Glutamatergic neuron (in vitro differentiated cells): ENCODE measurements at regions not wholly inside any gene's neighbourhood (a gene's known extent, or its start where the extent isn't known, plus 50 kb on each side); places are given as distances from the start of the nearest gene placed in this dataset.

Experiments
- DNase-seq: peaks from one replicate; pipeline ENCODE4 v3.0.0; 2022
- H3K27ac Mint-ChIP-seq: one replicate; pipeline ENCODE4 v1.8.0; 2020; ENCODE audit warnings: mild to moderate bottlenecking, mixed read lengths, inconsistent platforms; ENCODE audit not compliant: unreplicated experiment
- H3K27me3 Mint-ChIP-seq: one replicate; pipeline ENCODE4 v1.8.0; 2020; ENCODE audit warnings: mild to moderate bottlenecking, moderate library complexity, mixed read lengths, inconsistent platforms; ENCODE audit not compliant: unreplicated experiment
- H3K36me3 Mint-ChIP-seq: one replicate; pipeline ENCODE4 v1.8.0; 2020; ENCODE audit warnings: mild to moderate bottlenecking, mixed read lengths, inconsistent platforms; ENCODE audit not compliant: unreplicated experiment
- H3K4me1 Mint-ChIP-seq: one replicate; pipeline ENCODE4 v1.8.0; 2020; ENCODE audit warnings: mild to moderate bottlenecking, low read depth, mixed read lengths, inconsistent platforms; ENCODE audit not compliant: unreplicated experiment
- H3K4me3 Mint-ChIP-seq: one replicate; pipeline ENCODE4 v1.8.0; 2020; ENCODE audit warnings: mild to moderate bottlenecking, mixed read lengths, inconsistent platforms; ENCODE audit not compliant: unreplicated experiment
- H3K9me3 Mint-ChIP-seq: one replicate; pipeline ENCODE4 v1.8.0; 2020; ENCODE audit warnings: mild to moderate bottlenecking, moderate library complexity, mixed read lengths, inconsistent platforms; ENCODE audit not compliant: unreplicated experiment
- TF ChIP-seq, protein P1 (sequence below): fragments of 200-600 bp; sonication (generic); IDR thresholded peaks from one replicate; pipeline ENCODE4 v1.5.0; 2021; ENCODE audit not compliant: partially characterized antibody, unreplicated experiment

DNA sequence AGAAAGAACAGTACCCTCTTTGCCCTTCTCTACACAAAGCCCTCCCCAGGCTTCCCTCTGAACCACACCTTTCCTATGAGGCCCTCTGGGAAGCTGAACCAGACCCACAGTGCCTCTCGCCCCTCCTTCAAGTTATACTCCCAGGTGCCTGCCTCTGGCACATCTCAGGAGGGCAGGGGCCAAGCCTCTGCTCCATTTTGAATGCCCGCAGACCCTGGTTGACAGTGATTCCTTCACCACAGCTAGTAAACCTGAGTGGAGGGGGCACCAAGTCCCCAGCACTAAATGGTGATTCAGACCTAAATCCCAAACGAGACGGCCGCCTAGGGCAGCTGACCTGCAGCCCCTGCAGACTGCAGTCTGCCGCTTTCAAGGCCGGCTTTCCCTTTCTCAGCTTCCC lies 230.5 kb upstream of the ZNF32 start:
- DNase-seq = no peak
- peaks cover 6% of the 10 kb centered on the region for H3K36me3 Mint-ChIP-seq
- H3K4me3 Mint-ChIP-seq = no peak overlapping the region
- TF ChIP-seq, protein P1, sequence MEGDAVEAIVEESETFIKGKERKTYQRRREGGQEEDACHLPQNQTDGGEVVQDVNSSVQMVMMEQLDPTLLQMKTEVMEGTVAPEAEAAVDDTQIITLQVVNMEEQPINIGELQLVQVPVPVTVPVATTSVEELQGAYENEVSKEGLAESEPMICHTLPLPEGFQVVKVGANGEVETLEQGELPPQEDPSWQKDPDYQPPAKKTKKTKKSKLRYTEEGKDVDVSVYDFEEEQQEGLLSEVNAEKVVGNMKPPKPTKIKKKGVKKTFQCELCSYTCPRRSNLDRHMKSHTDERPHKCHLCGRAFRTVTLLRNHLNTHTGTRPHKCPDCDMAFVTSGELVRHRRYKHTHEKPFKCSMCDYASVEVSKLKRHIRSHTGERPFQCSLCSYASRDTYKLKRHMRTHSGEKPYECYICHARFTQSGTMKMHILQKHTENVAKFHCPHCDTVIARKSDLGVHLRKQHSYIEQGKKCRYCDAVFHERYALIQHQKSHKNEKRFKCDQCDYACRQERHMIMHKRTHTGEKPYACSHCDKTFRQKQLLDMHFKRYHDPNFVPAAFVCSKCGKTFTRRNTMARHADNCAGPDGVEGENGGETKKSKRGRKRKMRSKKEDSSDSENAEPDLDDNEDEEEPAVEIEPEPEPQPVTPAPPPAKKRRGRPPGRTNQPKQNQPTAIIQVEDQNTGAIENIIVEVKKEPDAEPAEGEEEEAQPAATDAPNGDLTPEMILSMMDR = no peak
- H3K9me3 Mint-ChIP-seq = no peaks in the 10 kb centered on the region
- no peaks in the 10 kb centered on the region for H3K27me3 Mint-ChIP-seq
- H3K27ac Mint-ChIP-seq = no peak overlapping the region
- peaks cover 16% of the 10 kb centered on the region for H3K4me1 Mint-ChIP-seq

DNA sequence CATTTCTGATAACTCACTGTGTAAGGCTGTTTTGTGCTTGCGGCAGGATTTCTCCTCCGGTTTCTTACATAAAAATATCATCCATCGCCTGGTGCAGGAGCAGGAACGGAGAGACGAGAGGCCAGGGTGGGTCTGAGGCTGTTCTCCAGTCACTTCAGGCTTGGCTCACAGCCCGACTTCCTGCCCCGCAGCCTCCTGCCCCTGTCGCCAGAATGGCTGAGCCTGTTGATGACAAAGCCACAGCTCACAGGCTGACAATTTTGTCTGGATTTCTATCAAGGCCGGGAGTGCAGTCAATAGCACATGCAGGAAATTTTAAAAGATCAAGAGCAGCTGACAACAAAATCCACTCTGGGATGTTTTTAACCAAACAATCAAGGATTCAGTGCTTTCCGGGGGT lies 229.7 kb upstream of the ZNF32 start:
- peaks cover 6% of the 10 kb centered on the region for H3K36me3 Mint-ChIP-seq
- H3K9me3 Mint-ChIP-seq = no peaks in the 10 kb centered on the region
- TF ChIP-seq, protein P1 = no peak
- no peak for DNase-seq
- H3K4me1 Mint-ChIP-seq = peaks cover 16% of the 10 kb centered on the region
- no peak overlapping the region for H3K27ac Mint-ChIP-seq
- no peak overlapping the region for H3K4me3 Mint-ChIP-seq
- H3K27me3 Mint-ChIP-seq = no peaks in the 10 kb centered on the region

DNA sequence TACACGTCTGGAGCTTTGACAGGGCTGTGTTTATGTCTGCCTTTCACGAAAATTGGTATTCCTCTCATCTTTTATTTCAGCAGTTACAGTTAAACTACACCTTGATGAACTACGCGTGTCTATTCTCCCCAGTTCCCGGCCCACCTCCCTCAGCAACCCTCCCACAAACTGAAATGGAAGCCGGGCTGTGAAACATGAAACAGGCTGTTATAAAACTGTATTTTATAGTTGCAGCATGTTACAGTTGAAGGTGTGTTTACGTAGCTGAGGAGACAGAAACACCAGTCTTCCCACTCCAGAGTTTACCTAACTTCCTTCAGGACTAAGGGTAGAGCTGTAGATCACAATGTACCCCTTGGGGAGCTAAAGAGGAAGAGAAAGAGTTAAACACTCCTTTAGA lies 228.3 kb upstream of the ZNF32 start:
- Mint-ChIP-seq H3K9me3 (no peaks in the 10 kb centered on the region), H3K27me3 (no peaks in the 10 kb centered on the region), H3K36me3 (peaks cover 10% of the 10 kb centered on the region), H3K4me1 (peaks cover 16% of the 10 kb centered on the region), H3K4me3 (no peak overlapping the region), H3K27ac (no peak overlapping the region)
- TF ChIP-seq, protein P1 = no peak
- no peak for DNase-seq

DNA sequence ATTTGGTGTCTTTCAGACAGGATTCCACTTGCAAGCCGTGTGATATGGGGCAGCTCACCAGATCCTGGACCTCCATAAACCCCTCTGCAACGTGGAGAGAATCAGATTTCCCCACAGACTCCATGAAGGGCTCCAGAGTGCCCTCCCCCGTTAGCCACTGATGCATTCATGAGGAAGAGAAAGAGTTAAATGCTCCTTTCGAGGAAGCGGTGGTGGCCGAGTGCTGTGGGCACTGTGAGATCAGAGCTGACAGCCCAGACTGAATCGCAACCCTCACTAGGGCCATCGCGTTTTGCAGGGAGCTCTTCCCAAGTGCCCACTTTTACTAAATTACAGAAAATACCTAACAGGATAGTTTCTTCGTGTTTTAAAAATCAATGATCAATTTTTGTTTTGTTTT lies 226.3 kb upstream of the ZNF32 start:
- H3K4me1 Mint-ChIP-seq = peaks cover 11% of the 10 kb centered on the region
- H3K27me3 Mint-ChIP-seq = no peaks in the 10 kb centered on the region
- no peak for DNase-seq
- peaks cover 10% of the 10 kb centered on the region for H3K36me3 Mint-ChIP-seq
- TF ChIP-seq, protein P1 = no peak
- no peaks in the 10 kb centered on the region for H3K9me3 Mint-ChIP-seq
- H3K27ac Mint-ChIP-seq = no peak overlapping the region
- no peak overlapping the region for H3K4me3 Mint-ChIP-seq

DNA sequence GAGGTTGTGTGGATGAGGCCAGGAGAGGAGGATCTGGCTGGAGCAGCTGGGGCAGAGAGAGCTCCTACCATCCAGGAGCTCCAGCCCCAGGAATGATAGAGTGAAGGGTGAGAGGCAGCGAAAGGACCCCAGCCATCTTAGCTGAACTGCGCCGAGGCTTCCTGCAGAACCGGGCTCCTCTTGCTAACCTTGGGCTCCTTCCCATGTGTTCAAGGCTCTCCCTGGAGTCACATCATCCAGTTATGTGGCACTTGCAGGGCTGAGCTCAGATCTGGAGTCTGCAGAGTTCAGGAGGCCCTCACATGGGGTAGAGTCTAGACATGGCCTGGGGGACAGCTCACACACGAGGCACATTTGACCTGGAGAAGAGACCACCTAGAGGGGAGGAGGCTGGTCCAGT lies 225.0 kb upstream of the ZNF32 start:
- TF ChIP-seq, protein P1 = no peak
- H3K9me3 Mint-ChIP-seq = no peaks in the 10 kb centered on the region
- no peak overlapping the region for H3K4me3 Mint-ChIP-seq
- H3K4me1 Mint-ChIP-seq = peaks cover 8% of the 10 kb centered on the region
- H3K27me3 Mint-ChIP-seq = no peaks in the 10 kb centered on the region
- no peak overlapping the region for H3K27ac Mint-ChIP-seq
- DNase-seq = no peak
- peaks cover 8% of the 10 kb centered on the region for H3K36me3 Mint-ChIP-seq
